H1 (cell line): ENCODE measurements at regions not wholly inside any gene's neighbourhood (a gene's known extent, or its start where the extent isn't known, plus 50 kb on each side); places are given as distances from the start of the nearest gene placed in this dataset.

Source experiments
- CTCF ChIA-PET: fragments of 300-600 bp; sonication (Branson Sonifier 250); formaldehyde crosslinking; loops from one replicate; lab custom pipeline; 2021; ENCODE audit not compliant: partially characterized antibody; lab: Charles Lee
- POLR2A ChIA-PET: fragments of 300-600 bp; sonication (Branson Sonifier 250); formaldehyde crosslinking; loops from one replicate; lab custom pipeline; 2021; ENCODE audit warnings: inconsistent platforms; ENCODE audit not compliant: partially characterized antibody; lab: Charles Lee
- DNase-seq, 2 experiments: peaks; one replicate each; pipeline versions ENCODE4 v3.0.0 to v3.0.0-alpha.2; 2010 to 2022; ENCODE audit warnings: low spot score in 2 of 2, low read depth in 1 of 2, mixed read lengths in 1 of 2
- FAIRE-seq: peaks from 2 replicates; lab custom pipeline; 2011; peaks lifted over from hg19 to GRCh38; lab: Jason Lieb, UNC
- H2AFZ ChIP-seq: 2 replicates; pipeline ENCODE4 v1.8.1; 2012; ENCODE audit warnings: low read length, inconsistent platforms
- H2AK5ac ChIP-seq: 2 replicates; pipeline ENCODE4 v1.6.1; 2013; ENCODE audit warnings: low read depth, low read length
- H2BK120ac ChIP-seq: replicated peaks from 2 replicates; pipeline ENCODE3; 2013; ENCODE audit warnings: low read depth, low read length, inconsistent platforms
- H2BK12ac ChIP-seq: 2 replicates; pipeline ENCODE4 v1.6.1; 2013; ENCODE audit warnings: low read depth, low read length
- H2BK15ac ChIP-seq: 2 replicates; pipeline ENCODE4 v1.6.1; 2013; ENCODE audit warnings: low read length
- H2BK20ac ChIP-seq: 2 replicates; pipeline ENCODE4 v1.6.1; 2013; ENCODE audit warnings: low read length
- H2BK5ac ChIP-seq: 2 replicates; pipeline ENCODE4 v1.6.1; 2013; ENCODE audit warnings: low read depth, low read length
- H3K14ac ChIP-seq: 2 replicates; pipeline ENCODE4 v1.6.1; 2013; ENCODE audit warnings: inconsistent platforms; ENCODE audit not compliant: insufficient read length
- H3K18ac ChIP-seq: 2 replicates; pipeline ENCODE4 v1.6.1; 2013; ENCODE audit warnings: low read length; ENCODE audit errors: extremely low read depth
- H3K23ac ChIP-seq: 2 replicates; pipeline ENCODE4 v1.6.1; 2013; ENCODE audit warnings: inconsistent platforms; ENCODE audit not compliant: insufficient read length
- H3K23me2 ChIP-seq: 2 replicates; pipeline ENCODE4 v1.6.1; 2013; ENCODE audit warnings: low read depth, low read length
- H3K27ac ChIP-seq: 2 replicates; pipeline ENCODE4 v1.6.1; 2011; ENCODE audit warnings: low read depth, low read length, inconsistent platforms
- H3K27me3 ChIP-seq, 4 experiments: replicated peaks in 1 of 4; 1 replicate in 1 of 4; 2 replicates in 3 of 4; pipeline versions ENCODE4 v1.6.1 to v1.8.1; 2011 to 2013; ENCODE audit warnings: low read length in 3 of 4, mild to moderate bottlenecking in 3 of 4, inconsistent platforms in 2 of 4, mixed read lengths in 2 of 4, moderate library complexity in 1 of 4; ENCODE audit not compliant: control insufficient read depth in 3 of 4, insufficient read depth in 3 of 4; ENCODE audit errors: extremely low read depth in 1 of 4
- H3K36me3 ChIP-seq, 4 experiments: 2 replicates each; pipeline versions ENCODE4 v1.6.1 to v1.8.1; 2011 to 2013; ENCODE audit warnings: mild to moderate bottlenecking in 4 of 4, low read length in 3 of 4, moderate library complexity in 2 of 4, control low read depth in 1 of 4, inconsistent platforms in 1 of 4; ENCODE audit not compliant: insufficient read depth in 4 of 4, control insufficient read depth in 2 of 4
- H3K4ac ChIP-seq: replicated peaks from 2 replicates; pipeline ENCODE3; 2013; ENCODE audit warnings: low read length, low read depth, mixed read lengths, inconsistent platforms; ENCODE audit not compliant: insufficient read length
- H3K4me1 ChIP-seq, 4 experiments: replicated peaks in 1 of 4; 1 replicate in 1 of 4; 2 replicates in 3 of 4; pipeline versions ENCODE4 v1.6.1 to v1.8.1; 2011 to 2013; ENCODE audit warnings: low read length in 3 of 4, inconsistent platforms in 2 of 4, mixed read lengths in 1 of 4; ENCODE audit not compliant: insufficient read depth in 4 of 4, control insufficient read depth in 3 of 4
- H3K4me2 ChIP-seq, 2 experiments: 2 replicates each; pipeline versions ENCODE4 v1.6.1 to v1.8.1; 2011 to 2013; ENCODE audit warnings: low read depth in 2 of 2, low read length in 2 of 2, control low read depth in 1 of 2, inconsistent platforms in 1 of 2, mild to moderate bottlenecking in 1 of 2; ENCODE audit not compliant: insufficient read depth in 1 of 2
- H3K4me3 ChIP-seq, 4 experiments: fragments of 200-600, 300-600 bp in 1 of 4; sonication (generic), shearing (Covaris generic), sonication (Bioruptor Twin) in 1 of 4; 2 replicates each; pipeline versions ENCODE4 v1.5.1 to v1.8.1; 2011 to 2016; ENCODE audit warnings: low read length in 4 of 4, low read depth in 3 of 4, control low read depth in 2 of 4, inconsistent platforms in 2 of 4, mild to moderate bottlenecking in 2 of 4, mixed read lengths in 1 of 4, moderate library complexity in 1 of 4; ENCODE audit not compliant: insufficient read depth in 2 of 4; ENCODE audit errors: extremely low read depth in 1 of 4
- H3K56ac ChIP-seq: replicated peaks from 2 replicates; pipeline ENCODE3; 2013; ENCODE audit warnings: low read depth, mild to moderate bottlenecking, mixed read lengths, low read length, inconsistent platforms; ENCODE audit not compliant: insufficient read length
- H3K79me1 ChIP-seq: 2 replicates; pipeline ENCODE4 v1.6.1; 2013; ENCODE audit warnings: low read depth, low read length, control low read depth
- H3K79me2 ChIP-seq, 2 experiments: 2 replicates each; pipeline versions ENCODE4 v1.6.1 to v1.8.1; 2012 to 2013; ENCODE audit warnings: low read length in 2 of 2, mild to moderate bottlenecking in 2 of 2, inconsistent platforms in 1 of 2; ENCODE audit not compliant: insufficient read depth in 2 of 2, control insufficient read depth in 1 of 2
- H3K9ac ChIP-seq, 4 experiments: replicated peaks in 1 of 4; 1 replicate in 1 of 4; 2 replicates in 3 of 4; pipeline versions ENCODE4 v1.6.1 to v1.8.1; 2011 to 2013; ENCODE audit warnings: low read depth in 3 of 4, low read length in 3 of 4, control low read depth in 2 of 4, mild to moderate bottlenecking in 2 of 4, moderate library complexity in 2 of 4, inconsistent platforms in 1 of 4; ENCODE audit errors: extremely low read depth in 1 of 4
- H3K9me3 ChIP-seq, 2 experiments: 2 replicates each; pipeline versions ENCODE4 v1.6.1 to v1.8.1; 2012 to 2013; ENCODE audit warnings: mild to moderate bottlenecking in 2 of 2, moderate library complexity in 2 of 2, control low read depth in 1 of 2, inconsistent platforms in 1 of 2, low read depth in 1 of 2, low read length in 1 of 2, mixed read lengths in 1 of 2; ENCODE audit not compliant: insufficient read depth in 2 of 2
- H4K20me1 ChIP-seq, 2 experiments: replicated peaks in 1 of 2; 2 replicates each; pipeline versions ENCODE3 to v1.8.1; 2011 to 2013; ENCODE audit warnings: inconsistent platforms in 2 of 2, low read length in 2 of 2, mild to moderate bottlenecking in 1 of 2; ENCODE audit not compliant: insufficient read depth in 2 of 2, control insufficient read depth in 1 of 2
- H4K5ac ChIP-seq: 2 replicates; pipeline ENCODE4 v1.6.1; 2013; ENCODE audit warnings: low read length, low read depth, mixed read lengths, inconsistent platforms; ENCODE audit not compliant: insufficient read length
- H4K8ac ChIP-seq: 2 replicates; pipeline ENCODE4 v1.8.0; 2013; ENCODE audit warnings: mild to moderate bottlenecking, moderate library complexity, low read length, inconsistent platforms; ENCODE audit not compliant: insufficient read depth; ENCODE audit errors: extremely low read depth
- H4K91ac ChIP-seq: replicated peaks from 2 replicates; pipeline ENCODE3; 2013; ENCODE audit warnings: low read length, mixed read lengths, inconsistent platforms; ENCODE audit not compliant: insufficient read length
- ATF3 ChIP-seq: IDR thresholded peaks from 2 replicates; pipeline ENCODE4 v1.6.1; 2011; ENCODE audit warnings: low read depth, mild to moderate bottlenecking, low read length; ENCODE audit not compliant: insufficient read depth
- BACH1 ChIP-seq: IDR thresholded peaks from 2 replicates; pipeline ENCODE4 v1.6.1; 2012; ENCODE audit warnings: low read length, improper control_type of control experiment
- CHD2 ChIP-seq: IDR thresholded peaks from 2 replicates; pipeline ENCODE4 v1.6.1; 2012; ENCODE audit warnings: low read length, improper control_type of control experiment
- CTCF ChIP-seq, 3 experiments: IDR thresholded peaks; 1 replicate in 2 of 3; 2 replicates in 1 of 3; pipeline versions ENCODE4 v1.5.1 to v1.6.1; 2011; ENCODE audit warnings: low read length in 3 of 3, mild to moderate bottlenecking in 3 of 3, inconsistent platforms in 2 of 3, low read depth in 1 of 3, moderate library complexity in 1 of 3; ENCODE audit not compliant: insufficient read depth in 1 of 3; ENCODE audit errors: control extremely low read depth in 1 of 3
- E2F6 ChIP-seq: IDR thresholded peaks from 2 replicates; pipeline ENCODE4 v1.6.1; 2012; ENCODE audit warnings: inconsistent platforms
- KDM4A ChIP-seq: IDR thresholded peaks from one replicate; pipeline ENCODE4 v1.7.1; 2012; ENCODE audit warnings: low read depth, mild to moderate bottlenecking, moderate library complexity, low read length, inconsistent platforms; ENCODE audit not compliant: severe bottlenecking
- MAX ChIP-seq: IDR thresholded peaks from 2 replicates; pipeline ENCODE4 v1.6.1; 2012; ENCODE audit warnings: inconsistent platforms
- RBBP5 ChIP-seq: IDR thresholded peaks from 2 replicates; pipeline ENCODE4 v1.7.1; 2012; ENCODE audit warnings: low read depth, mild to moderate bottlenecking, inconsistent platforms, low read length, moderate library complexity, borderline replicate concordance
- RNF2 ChIP-seq: fragments of 200-900, 300-1000 bp; sonication (generic); IDR thresholded peaks from 2 replicates; pipeline ENCODE4 v1.7.1; 2016; ENCODE audit warnings: borderline replicate concordance, low read depth, mild to moderate bottlenecking, antibody characterized with exemption, low read length; ENCODE audit not compliant: poor library complexity, severe bottlenecking; ENCODE audit errors: missing control alignments
- SIX5 ChIP-seq: IDR thresholded peaks from 2 replicates; pipeline ENCODE4 v1.6.1; 2011; ENCODE audit warnings: mild to moderate bottlenecking, low read depth, low read length
- SP1 ChIP-seq: IDR thresholded peaks from 2 replicates; pipeline ENCODE4 v1.6.1; 2011; ENCODE audit warnings: low read depth, low read length
- WGBS, 2 experiments: shearing (Covaris generic) in 1 of 2; methylation state at CpG; one replicate each; pipeline versions ENCODE4 v1.1.6 to v1.1.7; 2013 to 2015; ENCODE audit warnings: low lambda C conversion rate in 2 of 2, mixed read lengths in 2 of 2, inconsistent platforms in 1 of 2, low coverage in 1 of 2, missing lambda C conversion rate in 1 of 2; ENCODE audit not compliant: insufficient replicate concordance in 2 of 2, insufficient coverage in 1 of 2, insufficient read length in 1 of 2; ENCODE audit errors: extremely low coverage in 1 of 2, missing lambda C conversion rate in 1 of 2; 5-methylcytosine and 5-hydroxymethylcytosine counted together

- 88% methylated on average over 3 of the region's 3 CpGs; no CpG with 5 or more reads in 1 of the 2 experiments for WGBS, 2 experiments
- H3K23me2 ChIP-seq, result no peaks in the 10 kb centered on the region
- H3K27me3 ChIP-seq, result no peaks in the 10 kb centered on the region
- no peak overlapping the region for H3K18ac ChIP-seq
- CTCF ChIA-PET, result no interaction called here
- H3K36me3 ChIP-seq, result no peaks in the 10 kb centered on the region
- H3K9me3 ChIP-seq, result no peaks in the 10 kb centered on the region
- no peaks in the 10 kb centered on the region; a peak in 1 of 7 replicates for H3K4me1 ChIP-seq
- H2BK12ac ChIP-seq, result no peak overlapping the region
- H2BK20ac ChIP-seq, result no peak overlapping the region
- no peak overlapping the region for H4K5ac ChIP-seq
- H3K14ac ChIP-seq, result no peak overlapping the region
- no peak overlapping the region for H2AFZ ChIP-seq
- H3K23ac ChIP-seq, result no peak overlapping the region
- H2AK5ac ChIP-seq, result no peak overlapping the region
- no peak for FAIRE-seq
- H3K4ac ChIP-seq, result no peak overlapping the region
- no peaks in the 10 kb centered on the region for H3K79me2 ChIP-seq
- H3K56ac ChIP-seq, result no peak overlapping the region
- no peak overlapping the region for H3K4me3 ChIP-seq
- H2BK120ac ChIP-seq, result no peak overlapping the region
- H3K4me2 ChIP-seq, result no peak overlapping the region
- no peak overlapping the region for H2BK15ac ChIP-seq
- H3K27ac ChIP-seq, result no peak overlapping the region
- no peak overlapping the region for H2BK5ac ChIP-seq
- H4K8ac ChIP-seq, result no peak overlapping the region
- POLR2A ChIA-PET, result no interaction called here
- H3K79me1 ChIP-seq, result no peaks in the 10 kb centered on the region
- no peak overlapping the region for H3K9ac ChIP-seq
- H4K20me1 ChIP-seq, result no peaks in the 10 kb centered on the region
- H4K91ac ChIP-seq, result no peak overlapping the region
- no peak for DNase-seq
- TF ChIP-seq RNF2 (no peak), KDM4A (no peak), CTCF (IDR thresholded peaks at IDR 0.05; ENCODE audit: control extremely low read depth in 1 of 3, insufficient read depth in 1 of 3, low read depth in 1 of 3, low read length in 3 of 3) (no peak), BACH1 (no peak), ATF3 (no peak), MAX (no peak), E2F6 (no peak), CHD2 (no peak), RBBP5 (no peak), SP1 (no peak), SIX5 (no peak)
These were observed 742.0 kb upstream of the CCDC54 start for GRCh38 chr3:106635271-106635670.
